Astrocyte of the cerebellum (primary cell): ENCODE measurements at regions not wholly inside any gene's neighbourhood (a gene's known extent, or its start where the extent isn't known, plus 50 kb on each side); places are given as distances from the start of the nearest gene placed in this dataset.

Experiments used
- DNase-seq: peaks from one replicate; pipeline ENCODE4 v3.0.0-alpha.2; 2011; ENCODE audit warnings: low read depth
- H3K4me3 ChIP-seq: 2 replicates; pipeline ENCODE4 v1.5.1; 2011; ENCODE audit warnings: mild to moderate bottlenecking, low read depth, low read length, moderate library complexity
- in situ Hi-C: cut with HindIII; loops from 2 replicates; pipeline ENCODE4 v1.10.0; 2017; ENCODE audit warnings: low sequenced_read_pairs
- TF ChIP-seq, protein P1 (sequence below): IDR thresholded peaks from 2 replicates; pipeline ENCODE4 v1.5.1; 2012; ENCODE audit warnings: low read length, low read depth, moderate library complexity, mild to moderate bottlenecking; ENCODE audit errors: missing control alignments

DNA sequence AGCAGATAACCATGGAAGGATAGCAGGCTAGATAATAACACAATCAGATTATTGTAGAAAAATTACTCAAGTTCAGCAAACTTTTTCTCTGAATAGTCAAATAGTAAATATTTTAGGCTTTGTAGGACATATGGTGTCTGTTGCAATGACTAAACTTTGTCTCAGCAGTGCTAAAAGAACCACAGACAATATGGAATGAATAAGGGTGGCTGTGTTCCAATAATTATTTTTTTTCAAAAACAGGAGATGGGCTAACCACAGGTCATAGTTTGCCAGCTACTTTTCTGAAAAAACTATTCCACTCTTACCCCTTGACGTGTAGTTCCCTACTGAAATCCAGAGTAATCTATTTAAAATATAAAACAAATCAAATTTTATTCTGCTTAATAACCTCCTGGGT lies 153.9 kb upstream of the LRRC4C start:
- in situ Hi-C loops: no loop called here
- no peak for DNase-seq
- no peak overlapping the region for H3K4me3 ChIP-seq
- TF ChIP-seq, protein P1, sequence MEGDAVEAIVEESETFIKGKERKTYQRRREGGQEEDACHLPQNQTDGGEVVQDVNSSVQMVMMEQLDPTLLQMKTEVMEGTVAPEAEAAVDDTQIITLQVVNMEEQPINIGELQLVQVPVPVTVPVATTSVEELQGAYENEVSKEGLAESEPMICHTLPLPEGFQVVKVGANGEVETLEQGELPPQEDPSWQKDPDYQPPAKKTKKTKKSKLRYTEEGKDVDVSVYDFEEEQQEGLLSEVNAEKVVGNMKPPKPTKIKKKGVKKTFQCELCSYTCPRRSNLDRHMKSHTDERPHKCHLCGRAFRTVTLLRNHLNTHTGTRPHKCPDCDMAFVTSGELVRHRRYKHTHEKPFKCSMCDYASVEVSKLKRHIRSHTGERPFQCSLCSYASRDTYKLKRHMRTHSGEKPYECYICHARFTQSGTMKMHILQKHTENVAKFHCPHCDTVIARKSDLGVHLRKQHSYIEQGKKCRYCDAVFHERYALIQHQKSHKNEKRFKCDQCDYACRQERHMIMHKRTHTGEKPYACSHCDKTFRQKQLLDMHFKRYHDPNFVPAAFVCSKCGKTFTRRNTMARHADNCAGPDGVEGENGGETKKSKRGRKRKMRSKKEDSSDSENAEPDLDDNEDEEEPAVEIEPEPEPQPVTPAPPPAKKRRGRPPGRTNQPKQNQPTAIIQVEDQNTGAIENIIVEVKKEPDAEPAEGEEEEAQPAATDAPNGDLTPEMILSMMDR: no peak

DNA sequence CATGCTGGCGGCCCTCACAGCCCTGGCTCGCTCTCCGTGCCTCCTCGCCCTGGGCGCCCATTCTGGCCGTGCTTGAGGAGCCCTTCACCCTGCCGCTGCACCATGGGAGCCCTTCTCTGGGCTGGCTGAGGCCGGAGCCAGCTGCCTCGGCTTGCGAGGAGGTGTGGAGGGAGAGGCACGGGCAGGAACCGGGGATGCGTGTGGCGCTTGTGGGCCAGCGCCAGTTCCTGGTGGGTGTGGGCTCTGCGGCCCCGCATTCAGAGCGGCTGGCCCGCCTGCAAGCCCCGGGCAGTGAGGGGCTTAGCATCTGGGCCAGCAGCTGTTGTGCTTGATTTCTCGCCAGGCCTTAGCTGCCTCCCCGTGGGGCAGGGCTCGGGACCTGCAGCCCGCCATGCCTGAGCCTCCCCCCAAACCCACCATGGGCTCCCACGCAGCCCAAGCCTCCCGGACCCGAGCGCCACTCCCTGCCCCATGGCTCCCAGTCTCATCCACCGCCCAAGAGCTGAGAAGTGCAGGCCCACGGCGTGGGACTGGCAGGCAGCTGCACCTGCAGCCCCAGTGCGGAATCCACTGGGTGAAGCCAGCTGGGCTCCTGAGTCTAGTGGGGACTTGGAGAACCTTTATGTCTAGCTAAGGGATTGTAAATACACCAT lies 163.4 kb upstream of the LRRC4C start:
- in situ Hi-C loops: no loop called here
- H3K4me3 ChIP-seq: no peak overlapping the region
- TF ChIP-seq, protein P1: no peak
- no peak for DNase-seq

DNA sequence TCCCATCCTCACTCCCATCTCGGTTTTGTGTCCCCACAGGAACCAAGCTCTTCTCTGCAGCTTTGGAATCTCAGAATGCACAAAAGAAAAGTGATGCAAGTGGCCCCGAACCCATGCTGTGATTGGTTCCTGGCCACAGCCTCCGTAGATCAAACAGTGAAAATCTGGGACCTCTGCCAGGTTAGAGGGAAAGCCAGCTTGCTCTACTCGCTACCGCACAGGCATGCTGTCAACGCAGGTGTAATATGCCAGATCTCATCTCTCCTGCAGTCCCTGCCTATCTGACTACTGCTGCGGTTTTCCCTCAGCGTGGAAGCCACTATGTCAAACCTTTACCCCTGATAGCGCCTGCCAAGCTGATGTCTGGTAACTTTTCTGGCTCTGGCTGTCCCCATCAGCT lies 200.5 kb upstream of the LRRC4C start:
- in situ Hi-C loops: no loop called here
- DNase-seq: peak; percentile 8
- TF ChIP-seq, protein P1: no peak
- H3K4me3 ChIP-seq: no peak overlapping the region

DNA sequence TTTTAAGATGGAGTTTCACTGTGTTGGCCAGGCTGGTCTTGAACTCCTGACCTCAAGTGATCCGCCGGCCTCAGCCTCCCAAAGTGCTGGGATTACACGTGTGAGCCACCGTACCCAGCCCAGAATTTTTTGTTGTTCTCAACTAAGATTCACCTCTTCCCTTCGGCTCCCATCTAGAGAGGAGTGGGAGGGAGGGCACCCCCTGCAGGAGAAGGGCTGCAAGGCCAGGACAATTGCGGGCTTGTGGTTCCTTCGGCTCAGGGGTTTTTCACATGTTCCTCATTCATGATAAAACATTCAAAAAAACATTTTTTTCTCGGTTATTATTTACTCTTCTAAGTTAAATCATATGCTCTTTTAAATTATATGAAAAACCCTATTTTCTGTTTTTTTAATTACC lies 201.1 kb upstream of the LRRC4C start:
- TF ChIP-seq, protein P1: peak; percentile 15
- H3K4me3 ChIP-seq: no peak overlapping the region
- no peak for DNase-seq
- in situ Hi-C loops: no loop called here

DNA sequence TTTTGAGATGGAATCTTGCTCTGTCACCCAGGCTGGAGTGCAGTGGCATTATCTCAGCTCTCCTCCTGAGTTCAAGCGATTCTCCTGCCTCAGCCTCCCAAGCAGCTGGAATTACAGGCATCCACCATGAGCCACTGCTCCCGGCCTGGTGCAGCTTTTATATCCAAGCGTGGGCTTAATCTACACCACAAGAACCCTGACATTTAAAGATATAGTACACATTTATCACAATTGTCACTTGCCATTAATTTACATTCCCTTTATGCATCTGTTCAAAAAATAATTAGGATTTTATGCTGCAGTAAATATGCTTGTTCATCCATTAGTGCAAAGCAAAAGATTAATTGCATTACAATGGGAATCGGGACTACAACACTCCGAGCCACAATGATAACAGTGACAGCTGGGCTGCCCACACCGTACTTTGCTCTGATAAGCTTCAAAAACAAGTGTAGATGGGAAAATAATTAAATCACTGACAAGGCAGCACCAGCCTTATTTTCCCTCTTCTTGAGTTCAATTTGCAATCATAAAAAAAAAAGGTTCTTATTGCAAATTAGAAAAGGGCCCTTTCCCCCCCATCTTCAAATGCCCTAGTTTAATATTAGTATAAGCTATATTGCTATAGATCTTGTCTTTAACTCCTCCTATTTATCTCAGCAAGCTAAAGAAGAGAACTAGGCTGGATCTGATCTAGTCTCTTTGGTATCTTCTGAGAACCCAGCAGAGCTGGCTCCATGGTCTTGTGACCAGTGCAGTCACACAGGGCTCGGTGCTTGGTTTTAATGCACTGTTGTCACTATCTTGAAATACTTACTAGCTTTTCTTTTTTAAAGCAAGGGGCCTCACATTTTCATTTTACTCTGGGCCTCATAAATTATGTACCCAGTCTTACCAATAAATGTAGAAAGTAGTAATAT lies 206.2 kb upstream of the LRRC4C start:
- in situ Hi-C loops: no loop called here
- no peak overlapping the region for H3K4me3 ChIP-seq
- TF ChIP-seq, protein P1: no peak
- no peak for DNase-seq

DNA sequence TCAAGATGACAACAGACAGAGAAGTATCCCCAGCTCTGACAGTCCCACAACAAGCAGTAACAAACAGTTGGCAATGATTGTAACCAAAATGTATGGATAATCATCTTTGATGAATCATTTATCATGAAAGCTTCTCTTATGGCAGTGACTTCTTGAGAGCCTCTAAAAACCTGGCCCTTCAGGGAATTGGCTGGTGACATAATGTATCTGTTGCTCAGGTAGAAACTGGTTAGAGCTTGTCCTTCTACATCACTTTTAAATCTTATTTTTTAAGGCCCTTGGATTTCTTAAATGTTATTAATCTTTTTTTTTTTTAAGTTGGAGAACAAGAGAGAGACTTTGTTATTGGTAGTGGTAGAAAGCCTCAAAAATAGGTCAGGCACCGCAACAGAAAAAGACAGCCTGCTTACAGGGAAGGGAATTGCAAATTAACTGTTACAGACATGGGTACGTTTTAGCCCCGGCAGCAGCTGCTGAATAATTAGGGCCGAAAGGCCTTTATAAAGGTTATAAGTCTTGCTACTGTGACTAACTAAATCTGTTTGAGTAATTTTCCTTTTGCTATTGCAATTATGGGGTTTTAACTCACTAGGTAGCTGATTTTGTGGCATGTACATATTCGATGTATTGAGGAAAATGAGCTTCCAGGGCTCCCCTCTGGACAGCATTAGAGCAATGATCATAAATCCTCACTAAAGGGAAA lies 207.7 kb upstream of the LRRC4C start:
- in situ Hi-C loops: no loop called here
- no peak for DNase-seq
- no peak overlapping the region for H3K4me3 ChIP-seq
- TF ChIP-seq, protein P1: no peak
